Lung (tissue), 11 donors: ENCODE measurements at regions not wholly inside any gene's neighbourhood (a gene's known extent, or its start where the extent isn't known, plus 50 kb on each side); places are given as distances from the start of the nearest gene placed in this dataset.

Source experiments
- ATAC-seq: fragments of 200-7000 bp; cut with Tn5 transposase; one replicate; pipeline ENCODE4 v1.9.1; 2020; ENCODE audit warnings: moderate number of reproducible peaks; ENCODE audit not compliant: insufficient read depth, low FRiP score
- DNase-seq, 3 donors: peaks; one replicate each; pipeline ENCODE4 v3.0.0-alpha.2; 2013 to 2017
- H3K27ac ChIP-seq, 2 donors: one replicate each; pipeline ENCODE4 v1.5.1; 2013; ENCODE audit warnings: mild to moderate bottlenecking in 2 of 2, moderate library complexity in 2 of 2, control low read depth in 1 of 2, inconsistent platforms in 1 of 2, low read depth in 1 of 2, low read length in 1 of 2
- H3K27me3 ChIP-seq, 3 donors: one replicate each; pipeline ENCODE4 v1.5.1; 2013; ENCODE audit warnings: low read length in 2 of 3; ENCODE audit not compliant: control insufficient read depth in 3 of 3, insufficient read depth in 3 of 3
- H3K36me3 ChIP-seq, 4 donors: one replicate each; pipeline ENCODE4 v1.5.1; 2013; ENCODE audit warnings: low read length in 4 of 4, mild to moderate bottlenecking in 1 of 4, moderate library complexity in 1 of 4; ENCODE audit not compliant: control insufficient read depth in 4 of 4, insufficient read depth in 4 of 4
- H3K4me1 ChIP-seq, 5 donors: one replicate each; pipeline ENCODE4 v1.5.1; 2013; ENCODE audit warnings: low read length in 5 of 5, mild to moderate bottlenecking in 2 of 5, moderate library complexity in 1 of 5; ENCODE audit not compliant: control insufficient read depth in 5 of 5, insufficient read depth in 5 of 5
- H3K4me3 ChIP-seq: one replicate; pipeline ENCODE4 v1.5.1; 2013; ENCODE audit warnings: mild to moderate bottlenecking, control low read depth, moderate library complexity
- H3K9ac ChIP-seq, 2 donors: one replicate each; pipeline ENCODE4 v1.5.1; 2013; ENCODE audit warnings: low read length in 2 of 2, control low read depth in 1 of 2; ENCODE audit not compliant: insufficient read depth in 1 of 2
- H3K9me3 ChIP-seq, 4 donors: one replicate each; pipeline ENCODE4 v1.5.1; 2013; ENCODE audit warnings: low read length in 3 of 4, mild to moderate bottlenecking in 1 of 4, moderate library complexity in 1 of 4; ENCODE audit not compliant: control insufficient read depth in 4 of 4, insufficient read depth in 3 of 4
- WGBS, 2 donors: extraction: QIAGEN DNeasy Blood & Tissue Kit; methylation state at CpG; one replicate each; pipeline ENCODE4 v1.1.7; 2013; 5-methylcytosine and 5-hydroxymethylcytosine counted together
- TF ChIP-seq, protein P1 (sequence below): IDR thresholded peaks from 2 replicates; pipeline ENCODE4 v1.5.1; 2012; ENCODE audit warnings: mild to moderate bottlenecking; ENCODE audit errors: control extremely low read depth, extremely low read depth
- donor health status: control.
- donor health status: control.
- donor health status: Bipolar disorder and iron deficiency.
- donor health status: healthy.
- donor health status: DM: yes; HTN: yes; CAD: no.

DNA sequence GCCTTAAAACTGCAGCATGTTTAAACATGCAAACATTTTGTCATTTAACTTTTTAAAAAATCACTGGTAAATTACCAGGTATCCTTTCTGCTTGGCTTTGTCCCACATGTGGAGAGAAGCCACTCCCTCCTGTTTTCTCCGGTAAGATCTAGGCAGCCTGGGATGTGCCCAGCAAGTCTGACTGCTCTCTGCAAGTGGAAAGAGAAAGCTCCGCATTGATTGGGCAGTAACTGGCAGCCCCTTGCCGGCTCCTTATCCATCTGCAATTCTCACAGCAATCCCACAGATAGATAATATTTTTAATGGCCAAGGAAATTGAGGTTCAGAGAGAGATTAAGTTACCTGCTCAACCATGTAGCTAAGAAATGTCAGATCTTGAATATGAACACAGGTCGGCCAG lies 136.1 kb downstream of the TMEM200C start:
- peaks cover 0 to 2% (median 0%) of the 10 kb centered on the region in 3 donors for H3K27me3 ChIP-seq
- H3K27ac ChIP-seq: no peak overlapping the region
- no peak overlapping the region for H3K4me3 ChIP-seq
- TF ChIP-seq, protein P1, sequence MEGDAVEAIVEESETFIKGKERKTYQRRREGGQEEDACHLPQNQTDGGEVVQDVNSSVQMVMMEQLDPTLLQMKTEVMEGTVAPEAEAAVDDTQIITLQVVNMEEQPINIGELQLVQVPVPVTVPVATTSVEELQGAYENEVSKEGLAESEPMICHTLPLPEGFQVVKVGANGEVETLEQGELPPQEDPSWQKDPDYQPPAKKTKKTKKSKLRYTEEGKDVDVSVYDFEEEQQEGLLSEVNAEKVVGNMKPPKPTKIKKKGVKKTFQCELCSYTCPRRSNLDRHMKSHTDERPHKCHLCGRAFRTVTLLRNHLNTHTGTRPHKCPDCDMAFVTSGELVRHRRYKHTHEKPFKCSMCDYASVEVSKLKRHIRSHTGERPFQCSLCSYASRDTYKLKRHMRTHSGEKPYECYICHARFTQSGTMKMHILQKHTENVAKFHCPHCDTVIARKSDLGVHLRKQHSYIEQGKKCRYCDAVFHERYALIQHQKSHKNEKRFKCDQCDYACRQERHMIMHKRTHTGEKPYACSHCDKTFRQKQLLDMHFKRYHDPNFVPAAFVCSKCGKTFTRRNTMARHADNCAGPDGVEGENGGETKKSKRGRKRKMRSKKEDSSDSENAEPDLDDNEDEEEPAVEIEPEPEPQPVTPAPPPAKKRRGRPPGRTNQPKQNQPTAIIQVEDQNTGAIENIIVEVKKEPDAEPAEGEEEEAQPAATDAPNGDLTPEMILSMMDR: no peak
- H3K4me1 ChIP-seq: peaks cover 0 to 6% (median 0%) of the 10 kb centered on the region in 5 donors
- WGBS, 2 donors: 21 to 29% methylated on average over 4 of the region's 4 CpGs
- DNase-seq (peak in 2 of 3 donors; percentile 5 to 26), ATAC-seq (no peak)
- no peak overlapping the region for H3K9ac ChIP-seq
- peaks cover 0 to 2% (median 0%) of the 10 kb centered on the region in 4 donors for H3K9me3 ChIP-seq
- no peaks in the 10 kb centered on the region for H3K36me3 ChIP-seq

DNA sequence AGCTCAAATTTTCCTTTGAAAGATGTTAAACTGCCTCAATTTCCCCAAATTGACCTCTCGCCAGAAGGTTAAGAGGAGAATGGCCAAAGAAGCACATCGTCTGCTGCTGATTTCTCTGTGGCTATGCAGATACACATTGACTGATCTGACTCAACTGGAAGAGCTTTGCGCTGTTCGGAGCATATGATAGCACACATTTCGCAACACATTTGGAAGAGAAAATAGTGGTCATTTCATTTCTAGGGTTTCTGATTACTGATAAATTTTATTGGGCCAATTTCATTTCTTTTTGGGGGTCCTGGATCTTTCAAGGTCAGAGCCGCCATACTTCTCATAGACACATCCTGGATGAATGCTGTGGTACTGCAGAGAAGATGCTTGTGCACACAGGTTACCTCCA lies 138.5 kb downstream of the TMEM200C start:
- H3K4me1 ChIP-seq: peaks cover 0 to 6% (median 0%) of the 10 kb centered on the region in 5 donors
- DNase-seq (no peak), ATAC-seq (no peak)
- WGBS, 2 donors: 74 to 91% methylated on average over 6 of the region's 6 CpGs
- H3K36me3 ChIP-seq: no peaks in the 10 kb centered on the region
- H3K4me3 ChIP-seq: no peak overlapping the region
- no peak overlapping the region for H3K27ac ChIP-seq
- TF ChIP-seq, protein P1: no peak
- no peak overlapping the region for H3K9ac ChIP-seq
- peaks cover 0 to 2% (median 0%) of the 10 kb centered on the region in 3 donors for H3K27me3 ChIP-seq
- H3K9me3 ChIP-seq: peaks cover 0 to 2% (median 0%) of the 10 kb centered on the region in 4 donors

DNA sequence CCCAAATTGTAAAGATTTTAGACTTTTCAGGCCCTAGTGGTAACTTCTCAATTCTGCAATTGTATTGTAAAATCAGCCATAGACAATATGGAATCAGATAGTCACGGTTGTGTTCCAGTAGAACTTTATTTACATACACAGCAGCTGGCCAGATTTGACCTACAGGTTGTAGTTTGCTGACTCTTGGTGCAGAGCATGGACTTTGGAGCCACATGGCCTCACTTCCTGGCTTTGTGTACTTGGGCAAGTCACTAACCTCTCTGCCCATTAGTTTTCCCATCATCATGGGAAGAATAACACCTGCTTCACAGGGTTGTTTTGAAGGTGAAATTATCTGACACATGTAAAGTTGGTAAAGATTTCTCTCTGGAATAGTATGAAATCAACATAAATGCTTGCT lies 147.6 kb downstream of the TMEM200C start:
- WGBS, 2 donors: 68 to 75% methylated on average over 1 of the region's 1 CpG
- DNase-seq (no peak), ATAC-seq (no peak)
- no peak overlapping the region for H3K27ac ChIP-seq
- H3K9me3 ChIP-seq: peaks cover 0 to 4% (median 0%) of the 10 kb centered on the region in 4 donors
- no peak overlapping the region for H3K4me3 ChIP-seq
- no peaks in the 10 kb centered on the region for H3K27me3 ChIP-seq
- TF ChIP-seq, protein P1: no peak
- H3K9ac ChIP-seq: no peak overlapping the region
- no peaks in the 10 kb centered on the region for H3K36me3 ChIP-seq
- H3K4me1 ChIP-seq: no peaks in the 10 kb centered on the region

DNA sequence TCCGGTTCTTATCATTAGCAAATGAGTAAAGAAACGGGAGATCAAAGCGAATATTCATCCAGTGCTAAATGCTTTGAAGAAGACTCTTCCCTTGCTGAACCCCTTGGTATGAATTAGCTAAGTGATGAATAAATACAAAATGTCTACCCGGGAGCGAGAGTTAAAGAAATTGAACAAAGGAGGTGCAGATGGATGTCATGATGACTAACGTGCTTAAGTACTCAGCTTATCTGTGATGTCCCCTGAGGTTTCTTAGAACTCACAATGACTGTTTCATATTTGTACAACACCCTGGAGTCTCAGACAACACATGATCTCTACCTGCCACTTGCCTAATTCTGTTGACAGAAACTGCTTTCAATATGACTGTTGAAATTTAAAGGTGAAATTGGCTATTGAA lies 148.5 kb downstream of the TMEM200C start:
- ATAC-seq (no peak), DNase-seq (no peak)
- H3K4me3 ChIP-seq: no peak overlapping the region
- no peak overlapping the region for H3K9ac ChIP-seq
- no peak overlapping the region for H3K27ac ChIP-seq
- no peaks in the 10 kb centered on the region for H3K36me3 ChIP-seq
- WGBS, 2 donors: 36 to 56% methylated on average over 6 of the region's 6 CpGs
- H3K27me3 ChIP-seq: no peaks in the 10 kb centered on the region
- TF ChIP-seq, protein P1: no peak
- H3K4me1 ChIP-seq: no peaks in the 10 kb centered on the region
- H3K9me3 ChIP-seq: peaks cover 0 to 4% (median 0%) of the 10 kb centered on the region in 4 donors
